Skin of body (tissue), 1 donor: ENCODE measurements at regions not wholly inside any gene's neighbourhood (a gene's known extent, or its start where the extent isn't known, plus 50 kb on each side); places are given as distances from the start of the nearest gene placed in this dataset.

Source experiments
- DNase-seq: peaks from one replicate; lab custom pipeline; 2025; lab: John Stamatoyannopoulos, UW

GRCh38 chr4:52273885-52274284, 222.8 kb downstream of the SPATA18 start:
- DNase-seq, result no peak

DNA sequence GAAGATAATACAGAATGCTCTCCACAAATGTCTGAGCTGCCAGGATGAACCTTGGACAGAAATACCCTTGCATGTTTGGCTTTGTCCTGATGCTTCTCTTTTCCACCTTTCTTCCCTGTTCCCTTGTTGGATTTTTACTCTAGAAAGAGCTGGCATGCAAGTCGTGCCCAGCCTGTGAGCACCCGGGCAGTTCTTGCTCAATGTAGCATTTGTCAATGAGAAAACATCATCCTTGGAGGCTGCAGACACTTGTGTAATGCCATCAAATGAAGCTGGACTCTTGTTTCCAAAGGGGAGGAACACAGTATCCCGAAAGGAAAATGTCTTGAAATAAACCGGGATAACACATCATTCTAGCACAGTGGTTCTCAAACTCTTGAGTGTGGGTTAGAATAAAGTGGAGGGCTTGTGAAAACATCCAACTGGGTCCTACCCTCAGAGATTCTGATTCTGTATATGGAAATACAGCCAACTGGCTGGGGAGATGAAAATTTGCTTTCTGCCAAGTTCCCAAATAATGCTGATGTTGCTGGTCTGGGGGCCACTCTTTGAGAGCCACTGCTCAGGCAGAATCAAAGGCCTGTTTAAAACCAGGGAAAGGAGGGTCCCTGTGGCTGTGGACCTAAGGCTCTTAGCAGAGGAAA, 237.2 kb downstream of the SPATA18 start:
- DNase-seq, result no peak

DNA sequence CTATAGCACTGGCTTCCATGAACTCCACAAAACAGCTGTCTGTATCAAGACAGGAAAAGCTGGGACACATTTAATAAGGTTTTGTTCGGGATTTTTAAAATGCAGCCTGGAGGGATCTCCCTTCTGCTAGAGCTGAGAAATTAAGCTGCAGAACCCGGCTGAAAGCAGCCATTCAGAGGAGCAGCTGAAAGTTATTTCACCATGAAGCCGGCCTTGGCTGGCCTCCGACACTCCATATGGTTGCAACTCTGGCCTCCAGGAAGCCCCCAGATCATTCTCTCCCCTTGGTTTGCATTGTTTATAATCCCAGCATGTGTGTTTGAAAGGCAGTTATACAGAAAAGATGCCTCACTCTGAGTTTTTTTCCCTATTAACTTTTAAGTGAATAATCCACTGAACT, 239.4 kb downstream of the SPATA18 start:
- DNase-seq, result peak; percentile 88

- no peak for DNase-seq
Observed at GRCh38 chr4:52292245-52292644, 241.1 kb downstream of the SPATA18 start.

- no peak for DNase-seq
Observed at GRCh38 chr4:52296341-52296740, 245.2 kb downstream of the SPATA18 start.

GRCh38 chr4:52298444-52298843, 247.3 kb downstream of the SPATA18 start:
- no peak for DNase-seq

- peak; percentile 40 for DNase-seq
Observed at GRCh38 chr4:52299120-52299519, 248.0 kb downstream of the SPATA18 start.

- DNase-seq, result peak; percentile 37
Observed at GRCh38 chr4:52311464-52312125, 260.5 kb downstream of the SPATA18 start.

GRCh38 chr4:52312722-52313121, 261.6 kb downstream of the SPATA18 start:
- no peak for DNase-seq

DNA sequence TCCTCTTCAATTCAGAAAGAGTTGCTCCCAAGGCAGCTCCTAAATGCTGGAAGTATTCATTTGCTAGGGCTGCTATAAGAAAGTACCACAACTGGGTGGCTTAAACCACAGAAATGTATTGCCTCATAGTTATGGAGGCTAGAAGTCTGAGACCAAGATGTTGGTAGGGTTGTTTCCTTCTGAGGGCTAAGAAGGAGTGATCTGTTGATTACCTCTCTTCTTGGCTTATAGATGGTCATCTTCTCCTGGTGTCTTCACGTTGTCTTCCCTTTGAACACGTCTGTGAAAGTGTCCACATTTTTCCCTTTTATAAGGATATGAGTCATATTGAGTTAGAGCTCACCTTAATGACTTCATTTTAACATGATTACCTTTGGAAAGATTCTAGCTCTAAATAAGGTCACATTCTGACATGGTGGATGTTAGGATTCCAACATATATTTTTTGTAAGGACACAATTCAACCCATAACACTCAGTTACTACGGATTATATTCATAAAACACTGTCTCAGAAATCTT, 266.3 kb downstream of the SPATA18 start:
- no peak for DNase-seq

GRCh38 chr4:52317981-52318380, 266.9 kb downstream of the SPATA18 start:
- no peak for DNase-seq

DNA sequence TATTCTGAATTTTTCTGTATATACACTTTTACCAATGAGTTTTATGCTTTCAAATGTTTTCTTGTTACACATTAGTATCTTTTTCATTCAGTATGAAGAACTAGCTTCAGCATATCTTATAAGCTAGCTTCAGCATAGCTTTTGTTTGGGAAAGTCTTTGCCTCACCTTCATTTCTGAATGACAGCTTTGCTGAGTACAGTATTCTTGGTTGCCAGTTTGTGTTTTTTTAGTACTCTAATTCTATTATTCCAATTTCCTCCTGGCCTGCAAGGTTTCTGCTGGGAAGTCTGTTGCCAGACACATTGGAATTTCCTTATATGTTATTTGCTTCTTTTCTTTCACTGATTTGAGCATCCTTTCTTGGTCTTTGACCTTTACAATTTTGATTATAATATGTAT, 278.8 kb downstream of the SPATA18 start:
- no peak for DNase-seq

- no peak for DNase-seq
Observed at GRCh38 chr4:52343595-52343994, 292.5 kb downstream of the SPATA18 start.

DNA sequence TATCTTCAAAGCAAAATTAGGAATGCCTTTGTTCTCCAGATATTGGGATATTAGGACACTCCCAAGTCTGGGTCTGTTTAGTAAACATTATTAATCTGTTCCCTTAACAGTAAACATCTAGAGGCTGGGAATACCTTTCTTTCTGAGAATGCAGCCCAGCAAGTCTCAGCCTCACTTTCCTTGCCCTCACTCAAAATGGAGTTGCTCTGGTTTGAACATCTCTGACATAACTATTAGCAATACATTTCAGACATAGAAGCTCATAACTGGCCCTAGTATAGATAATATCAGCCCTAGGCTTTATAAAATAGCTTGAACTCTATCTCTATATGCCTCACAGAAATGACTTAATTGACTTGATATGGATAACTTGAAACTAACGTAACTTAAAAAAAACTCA, 299.8 kb downstream of the SPATA18 start:
- DNase-seq, result no peak

GRCh38 chr4:52358366-52358765, 300.7 kb downstream of the USP46 start:
- peak; percentile 39 for DNase-seq

- peak; percentile 81 for DNase-seq
Observed at GRCh38 chr4:52358883-52359321, 300.2 kb downstream of the USP46 start.

- DNase-seq, result no peak
Observed at GRCh38 chr4:52366191-52366590, 292.9 kb downstream of the USP46 start.

GRCh38 chr4:52366621-52367020, 292.5 kb downstream of the USP46 start:
- DNase-seq, result peak; percentile 30

GRCh38 chr4:52367282-52367830, 291.7 kb downstream of the USP46 start:
- peak; percentile 53 for DNase-seq

DNA sequence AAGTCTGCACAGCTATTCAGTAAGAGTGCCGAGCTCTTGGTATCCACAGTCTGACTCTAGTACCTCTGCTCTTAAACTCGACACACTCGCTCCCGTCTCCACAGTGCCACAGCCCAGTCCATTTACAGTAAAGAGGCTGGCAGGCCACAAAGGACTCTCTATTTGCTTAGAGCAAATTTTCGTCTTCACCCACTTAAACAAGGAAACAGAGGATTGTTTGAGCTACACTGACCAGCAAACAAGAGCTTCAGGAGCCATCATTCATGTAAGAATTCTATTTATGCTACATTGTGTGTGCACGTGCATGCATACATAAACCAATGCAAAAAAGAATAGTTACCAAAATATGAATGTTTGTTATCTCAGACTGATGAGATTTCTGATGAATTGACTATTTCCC, 290.2 kb downstream of the USP46 start:
- DNase-seq, result no peak

DNA sequence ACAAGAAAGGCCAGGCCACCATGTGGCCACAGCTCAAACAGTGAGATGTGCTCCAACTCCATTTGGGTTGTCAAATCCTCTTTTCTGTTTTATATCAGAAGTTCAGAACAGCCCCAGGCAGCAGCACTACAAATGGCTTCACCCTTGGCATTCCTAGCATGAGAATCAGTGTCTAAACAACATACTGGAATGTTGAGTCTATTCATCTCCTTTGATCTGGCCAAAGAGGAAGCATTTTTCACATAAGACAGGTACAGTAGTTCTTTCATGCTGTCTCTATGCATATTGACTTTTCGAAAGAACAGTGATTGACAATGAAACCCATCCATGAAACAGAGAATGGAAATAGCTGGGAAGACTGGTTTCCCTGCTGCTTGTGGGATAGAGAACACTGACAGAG, 289.5 kb downstream of the USP46 start:
- no peak for DNase-seq

GRCh38 chr4:52370576-52370975, 288.5 kb downstream of the USP46 start:
- no peak for DNase-seq

DNA sequence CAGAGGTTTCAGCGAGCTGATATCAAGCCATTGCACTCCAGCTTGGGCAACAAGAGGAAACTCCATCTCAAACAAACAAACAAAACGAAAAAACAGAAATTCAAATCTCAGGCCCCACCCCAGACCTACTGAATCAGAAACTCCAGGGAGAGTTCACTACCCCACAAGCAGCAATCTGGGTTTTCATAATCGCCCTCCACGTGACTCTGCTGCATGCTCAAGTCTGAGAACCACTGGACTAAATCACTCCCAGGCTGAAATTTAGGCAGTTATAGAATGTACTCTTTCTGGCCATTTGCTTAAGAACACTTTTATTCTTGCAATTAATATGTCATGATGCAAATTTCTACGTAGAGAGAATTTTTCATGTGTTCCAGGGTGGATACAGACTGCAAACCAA, 287.3 kb downstream of the USP46 start:
- no peak for DNase-seq
